ENCODE measurements at regions not wholly inside any gene's neighbourhood (a gene's known extent, or its start where the extent isn't known, plus 50 kb on each side); places are given as distances from the start of the nearest gene placed in this dataset.

- no peak for DNase-seq
- Histone ChIP-seq H3K27ac (ENCODE audit: low read depth, low read length) (no peak overlapping the region), H3K27me3 (ENCODE audit: control insufficient read depth, insufficient read depth, low read length, poor library complexity, severe bottlenecking) (no peaks in the 10 kb centered on the region), H3K4me3 (ENCODE audit: low read length) (no peak overlapping the region), H3K4me1 (ENCODE audit: control insufficient read depth, insufficient read depth, low read length) (peaks cover 3% of the 10 kb centered on the region), H3K36me3 (ENCODE audit: control insufficient read depth, insufficient read depth, low read length) (no peaks in the 10 kb centered on the region), H3K9me3 (ENCODE audit: control insufficient read depth, low read length) (no peaks in the 10 kb centered on the region), H3K9ac (ENCODE audit: extremely low read depth, low read length, poor library complexity, severe bottlenecking) (no peak overlapping the region)
- H3K9me3 Mint-ChIP-seq: no peaks in the 10 kb centered on the region
- H3K4me3 Mint-ChIP-seq: no peak overlapping the region
- H3K27ac Mint-ChIP-seq: no peak overlapping the region
- 91 to 97% methylated on average over 3 to 4 of the region's 4 CpGs for WGBS, 2 experiments (ENCODE audit: insufficient coverage in 1 of 2, insufficient read length in 1 of 2)
- TF ChIP-seq CTCF (conservative IDR thresholded peaks at IDR 0.05): no peak
- no peaks in the 10 kb centered on the region for H3K27me3 Mint-ChIP-seq (ENCODE audit: insufficient read depth)
- H3K36me3 Mint-ChIP-seq (ENCODE audit: low read depth): no peaks in the 10 kb centered on the region
- H3K4me1 Mint-ChIP-seq: peaks cover 22% of the 10 kb centered on the region
Measured at GRCh38 chr3:182617500-182617899, 175.8 kb upstream of the ATP11B start.

GRCh38 chr3:182618085-182618732 is 175.1 kb upstream of the ATP11B start:
- H3K4me1 ChIP-seq (ENCODE audit: control insufficient read depth, insufficient read depth, low read length): peaks cover 3% of the 10 kb centered on the region
- H3K4me3 ChIP-seq (ENCODE audit: low read length): no peak overlapping the region
- DNase-seq: no peak
- H3K27me3 ChIP-seq (ENCODE audit: control insufficient read depth, insufficient read depth, low read length, poor library complexity, severe bottlenecking): no peaks in the 10 kb centered on the region
- no peak overlapping the region for H3K27ac ChIP-seq (ENCODE audit: low read depth, low read length)
- peaks cover 22% of the 10 kb centered on the region for H3K4me1 Mint-ChIP-seq
- H3K27me3 Mint-ChIP-seq (ENCODE audit: insufficient read depth): no peaks in the 10 kb centered on the region
- H3K36me3 ChIP-seq (ENCODE audit: control insufficient read depth, insufficient read depth, low read length): no peaks in the 10 kb centered on the region
- no peaks in the 10 kb centered on the region for H3K36me3 Mint-ChIP-seq (ENCODE audit: low read depth)
- WGBS, 2 experiments (ENCODE audit: insufficient coverage in 1 of 2, insufficient read length in 1 of 2): 67 to 83% methylated on average over 6 to 8 of the region's 8 CpGs
- H3K9me3 Mint-ChIP-seq: no peaks in the 10 kb centered on the region
- no peak overlapping the region for H3K9ac ChIP-seq (ENCODE audit: extremely low read depth, low read length, poor library complexity, severe bottlenecking)
- no peak overlapping the region for H3K4me3 Mint-ChIP-seq
- no peak overlapping the region for H3K27ac Mint-ChIP-seq
- peak; percentile 84 for TF ChIP-seq CTCF (conservative IDR thresholded peaks at IDR 0.05)
- H3K9me3 ChIP-seq (ENCODE audit: control insufficient read depth, low read length): no peaks in the 10 kb centered on the region

- no peak overlapping the region for H3K27ac Mint-ChIP-seq
- DNase-seq: no peak
- no peak overlapping the region for H3K9ac ChIP-seq (ENCODE audit: extremely low read depth, low read length, poor library complexity, severe bottlenecking)
- no peaks in the 10 kb centered on the region for H3K9me3 Mint-ChIP-seq
- H3K27me3 ChIP-seq (ENCODE audit: control insufficient read depth, insufficient read depth, low read length, poor library complexity, severe bottlenecking): no peaks in the 10 kb centered on the region
- no peaks in the 10 kb centered on the region for H3K36me3 ChIP-seq (ENCODE audit: control insufficient read depth, insufficient read depth, low read length)
- peaks cover 22% of the 10 kb centered on the region for H3K4me1 Mint-ChIP-seq
- no peak overlapping the region for H3K27ac ChIP-seq (ENCODE audit: low read depth, low read length)
- H3K4me3 ChIP-seq (ENCODE audit: low read length): no peak overlapping the region
- no peaks in the 10 kb centered on the region for H3K27me3 Mint-ChIP-seq (ENCODE audit: insufficient read depth)
- no peak overlapping the region for H3K4me3 Mint-ChIP-seq
- no peak for TF ChIP-seq CTCF (conservative IDR thresholded peaks at IDR 0.05)
- 97 to 98% methylated on average over 7 to 9 of the region's 9 CpGs for WGBS, 2 experiments (ENCODE audit: insufficient coverage in 1 of 2, insufficient read length in 1 of 2)
- H3K4me1 ChIP-seq (ENCODE audit: control insufficient read depth, insufficient read depth, low read length): peaks cover 3% of the 10 kb centered on the region
- H3K9me3 ChIP-seq (ENCODE audit: control insufficient read depth, low read length): no peaks in the 10 kb centered on the region
- H3K36me3 Mint-ChIP-seq (ENCODE audit: low read depth): no peaks in the 10 kb centered on the region
Measured at GRCh38 chr3:182618981-182619591, 174.2 kb upstream of the ATP11B start.
